VCaP (cell line): ENCODE measurements at regions not wholly inside any gene's neighbourhood (a gene's known extent, or its start where the extent isn't known, plus 50 kb on each side); places are given as distances from the start of the nearest gene placed in this dataset.

Experiments used
- H3K27ac ChIP-seq: fragments of 450-650 bp; 2 replicates; pipeline ENCODE4 v1.5.1; 2017
- TF ChIP-seq, protein P1 (sequence below): fragments of 450-650 bp; conservative IDR thresholded peaks from 2 replicates; pipeline ENCODE4 v1.5.1; 2017; ENCODE audit warnings: mild to moderate bottlenecking, moderate library complexity

DNA sequence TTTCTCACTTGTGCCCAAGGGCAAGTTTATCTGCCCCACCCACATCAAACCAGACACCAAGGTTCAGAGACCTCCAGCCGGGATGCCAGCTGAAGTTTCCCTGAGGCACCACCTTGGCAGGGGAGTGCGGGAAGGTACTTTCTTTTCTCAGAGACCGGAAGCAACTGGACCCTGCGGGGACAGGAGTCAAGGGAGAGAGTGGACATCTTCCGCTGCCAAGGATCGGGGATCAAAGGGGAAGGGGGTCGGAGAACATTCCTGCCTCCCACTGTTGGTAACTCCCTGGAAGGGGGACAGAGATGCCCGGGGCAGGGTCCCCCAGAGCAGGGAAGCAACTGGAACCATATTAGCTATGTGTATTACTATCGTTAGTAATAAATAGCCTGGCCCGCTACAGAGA, 161.8 kb downstream of the DICER1 start:
- no peak overlapping the region for H3K27ac ChIP-seq
- TF ChIP-seq, protein P1, sequence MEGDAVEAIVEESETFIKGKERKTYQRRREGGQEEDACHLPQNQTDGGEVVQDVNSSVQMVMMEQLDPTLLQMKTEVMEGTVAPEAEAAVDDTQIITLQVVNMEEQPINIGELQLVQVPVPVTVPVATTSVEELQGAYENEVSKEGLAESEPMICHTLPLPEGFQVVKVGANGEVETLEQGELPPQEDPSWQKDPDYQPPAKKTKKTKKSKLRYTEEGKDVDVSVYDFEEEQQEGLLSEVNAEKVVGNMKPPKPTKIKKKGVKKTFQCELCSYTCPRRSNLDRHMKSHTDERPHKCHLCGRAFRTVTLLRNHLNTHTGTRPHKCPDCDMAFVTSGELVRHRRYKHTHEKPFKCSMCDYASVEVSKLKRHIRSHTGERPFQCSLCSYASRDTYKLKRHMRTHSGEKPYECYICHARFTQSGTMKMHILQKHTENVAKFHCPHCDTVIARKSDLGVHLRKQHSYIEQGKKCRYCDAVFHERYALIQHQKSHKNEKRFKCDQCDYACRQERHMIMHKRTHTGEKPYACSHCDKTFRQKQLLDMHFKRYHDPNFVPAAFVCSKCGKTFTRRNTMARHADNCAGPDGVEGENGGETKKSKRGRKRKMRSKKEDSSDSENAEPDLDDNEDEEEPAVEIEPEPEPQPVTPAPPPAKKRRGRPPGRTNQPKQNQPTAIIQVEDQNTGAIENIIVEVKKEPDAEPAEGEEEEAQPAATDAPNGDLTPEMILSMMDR = no peak

DNA sequence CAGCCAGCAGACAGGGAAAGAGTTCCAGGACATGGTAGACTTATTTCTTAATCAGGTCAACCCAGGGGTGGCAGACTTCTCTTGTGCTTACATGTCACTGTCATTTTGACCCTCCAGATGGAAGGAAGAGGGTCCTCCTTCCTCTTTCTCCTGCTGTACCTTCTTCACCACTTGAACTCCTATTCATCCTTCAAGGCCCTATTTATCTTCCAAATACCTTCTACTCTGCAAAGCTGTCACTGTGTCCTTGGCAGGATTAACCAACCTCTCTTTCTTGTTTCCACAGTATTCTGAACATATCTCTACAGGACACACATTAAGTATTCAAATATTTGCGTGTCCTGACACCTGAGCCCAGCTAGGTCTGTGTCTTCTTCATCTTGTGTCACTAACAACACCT, 163.1 kb downstream of the DICER1 start:
- TF ChIP-seq, protein P1 = no peak

DNA sequence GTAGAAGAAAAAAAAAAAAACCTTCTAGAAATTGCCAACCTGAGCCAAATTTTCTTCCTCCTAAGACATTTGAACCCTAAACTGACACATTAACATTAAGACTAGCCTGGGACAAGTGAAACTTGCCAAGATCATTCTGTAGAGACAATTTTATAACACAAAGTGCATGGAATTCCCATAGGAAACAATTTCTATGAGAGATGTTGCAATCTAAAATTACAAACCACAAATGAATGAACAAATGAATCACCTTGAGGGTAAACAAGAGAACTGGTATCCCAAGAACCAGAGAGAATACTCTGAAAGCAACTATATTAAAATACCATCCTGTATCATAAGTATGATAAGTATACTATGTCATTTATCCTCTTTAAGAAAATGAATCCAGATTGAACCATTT, 165.3 kb downstream of the DICER1 start:
- TF ChIP-seq, protein P1 = no peak
- no peak overlapping the region for H3K27ac ChIP-seq

More for the DNA sequence above, 163.1 kb downstream of the DICER1 start:
- H3K27ac ChIP-seq = no peak overlapping the region

DNA sequence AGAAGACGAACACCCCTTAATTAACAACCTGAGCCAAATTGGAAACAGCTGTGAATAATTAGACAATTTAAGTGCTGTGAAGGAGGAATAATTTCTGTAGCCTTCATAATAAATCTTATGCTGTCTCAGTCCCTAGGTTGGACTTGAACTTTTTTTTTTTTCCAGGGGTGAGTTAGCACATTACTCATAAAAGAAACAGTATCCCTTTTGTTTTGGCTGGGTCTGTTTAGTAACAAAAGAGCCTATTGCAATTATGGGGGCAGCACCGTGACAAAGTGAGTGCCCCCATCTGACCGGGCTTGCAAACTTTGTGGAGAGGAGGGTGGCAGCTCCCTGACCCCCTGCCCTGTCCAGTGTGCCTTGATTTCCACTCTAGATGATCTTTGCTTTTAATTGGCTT, 167.4 kb downstream of the DICER1 start:
- TF ChIP-seq, protein P1 = no peak
- H3K27ac ChIP-seq = no peak overlapping the region

DNA sequence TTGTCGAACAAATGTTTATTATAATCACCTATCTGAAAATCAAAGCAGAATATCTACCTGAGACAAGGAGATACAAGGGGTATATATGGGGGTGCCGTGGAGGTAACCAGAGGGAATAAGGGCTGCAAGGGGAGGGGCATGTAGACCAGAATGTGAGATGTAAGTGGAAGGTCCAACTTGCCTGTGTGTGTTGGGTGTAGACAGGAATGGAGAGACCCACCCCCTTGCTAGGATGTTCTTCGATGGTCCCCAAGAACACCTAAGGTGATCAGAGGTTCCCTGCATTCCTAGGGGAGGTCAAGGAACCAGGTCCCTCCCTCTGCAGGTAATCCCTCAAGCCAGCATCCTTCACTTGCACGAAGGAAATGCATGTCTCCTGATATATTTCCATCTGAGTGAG, 167.9 kb downstream of the DICER1 start:
- TF ChIP-seq, protein P1 = no peak
- H3K27ac ChIP-seq = no peak overlapping the region

DNA sequence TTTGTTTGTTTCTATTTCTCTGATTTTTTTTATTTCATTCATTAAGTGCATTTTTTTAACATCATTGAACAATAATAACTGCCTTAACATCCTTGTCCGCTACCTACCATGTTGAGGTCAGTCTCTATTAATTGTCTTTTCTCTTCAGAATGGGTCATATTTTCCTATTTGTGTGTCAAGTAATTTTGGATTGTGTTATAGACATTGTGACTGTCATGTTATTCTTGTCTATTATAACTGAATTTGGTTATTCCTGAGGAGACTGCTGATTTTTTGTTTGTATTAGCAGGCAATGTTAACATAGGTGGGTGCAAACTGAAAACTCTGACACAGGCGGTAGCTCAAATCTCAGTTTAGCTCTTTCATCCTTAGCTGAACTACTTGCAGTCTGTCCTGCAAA, 169.9 kb downstream of the DICER1 start:
- TF ChIP-seq, protein P1 = no peak
- H3K27ac ChIP-seq = no peak overlapping the region

DNA sequence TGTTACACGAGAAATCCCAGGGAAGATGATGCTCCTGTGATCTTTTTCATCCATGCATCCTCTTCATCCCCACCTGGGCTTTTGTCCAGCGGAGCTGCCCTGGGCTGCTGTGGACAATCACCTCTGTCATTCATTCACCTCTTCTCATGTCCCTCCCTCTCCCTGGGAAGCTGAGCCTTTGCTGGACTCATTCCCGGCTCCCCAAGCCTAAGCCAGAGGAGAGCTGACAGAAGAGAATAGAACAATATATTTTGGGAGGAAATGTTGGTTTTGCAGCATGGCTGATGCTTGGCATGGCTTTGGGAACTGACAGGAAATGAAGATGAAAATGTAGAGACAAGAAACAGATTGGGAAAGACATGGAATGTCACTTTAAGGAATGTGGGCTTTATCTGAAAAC, 177.4 kb downstream of the DICER1 start:
- TF ChIP-seq, protein P1 = no peak
- no peak overlapping the region for H3K27ac ChIP-seq

DNA sequence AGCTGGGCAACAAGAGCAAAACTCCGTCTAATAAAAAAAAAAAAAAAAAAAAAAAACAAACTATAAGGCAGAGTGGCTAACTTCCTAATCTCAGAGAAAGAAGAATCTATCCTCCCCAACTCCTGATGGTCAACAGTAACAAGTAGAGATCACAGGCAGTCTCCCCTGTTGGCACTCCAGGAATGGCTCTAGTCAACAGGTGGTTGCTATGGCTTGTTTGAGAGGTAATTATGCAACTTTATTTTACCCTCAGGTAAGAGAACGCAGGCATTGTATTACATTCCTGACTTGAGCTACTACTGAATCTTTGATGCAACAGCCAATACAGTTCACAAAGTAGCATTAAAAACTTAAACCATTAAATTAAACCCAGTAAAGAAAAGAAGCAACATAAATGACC, 180.3 kb downstream of the DICER1 start:
- TF ChIP-seq, protein P1 = no peak
- no peak overlapping the region for H3K27ac ChIP-seq
